ENCODE measurements at regions not wholly inside any gene's neighbourhood (a gene's known extent, or its start where the extent isn't known, plus 50 kb on each side); places are given as distances from the start of the nearest gene placed in this dataset.

DNA sequence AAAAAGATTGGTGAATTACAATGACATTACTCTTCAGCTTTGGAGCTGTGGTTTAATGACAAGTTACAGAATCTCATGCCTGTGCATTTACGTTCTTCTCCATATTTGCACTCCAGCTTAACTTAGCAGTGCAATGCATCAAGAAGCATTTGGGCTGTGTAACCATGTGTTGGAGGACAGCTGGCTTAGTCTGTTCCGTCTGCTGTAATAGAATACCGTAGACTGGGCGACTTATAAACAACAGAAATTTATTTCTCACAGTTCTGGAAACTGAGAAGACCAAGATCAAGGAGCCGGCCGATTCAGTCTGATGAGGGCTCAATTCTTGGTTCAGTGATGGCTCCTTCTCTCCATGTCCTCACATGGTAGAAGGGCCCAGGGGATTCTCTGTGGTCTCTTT lies 943.5 kb downstream of the BCL11B start:
- no peak for DNase-seq (ENCODE audit: low spot score in 2 of 2)
- no peaks in the 10 kb centered on the region for H3K4me1 ChIP-seq
- peaks cover 0 to 24% (median 0%) of the 10 kb centered on the region in 4 donors for H3K9me3 ChIP-seq
- H3K36me3 ChIP-seq, result no peaks in the 10 kb centered on the region
- TF ChIP-seq POLR2A (IDR thresholded peaks at IDR 0.05) (no peak), EP300 (IDR thresholded peaks at IDR 0.05) (no peak)
- TF ChIP-seq, protein P1, sequence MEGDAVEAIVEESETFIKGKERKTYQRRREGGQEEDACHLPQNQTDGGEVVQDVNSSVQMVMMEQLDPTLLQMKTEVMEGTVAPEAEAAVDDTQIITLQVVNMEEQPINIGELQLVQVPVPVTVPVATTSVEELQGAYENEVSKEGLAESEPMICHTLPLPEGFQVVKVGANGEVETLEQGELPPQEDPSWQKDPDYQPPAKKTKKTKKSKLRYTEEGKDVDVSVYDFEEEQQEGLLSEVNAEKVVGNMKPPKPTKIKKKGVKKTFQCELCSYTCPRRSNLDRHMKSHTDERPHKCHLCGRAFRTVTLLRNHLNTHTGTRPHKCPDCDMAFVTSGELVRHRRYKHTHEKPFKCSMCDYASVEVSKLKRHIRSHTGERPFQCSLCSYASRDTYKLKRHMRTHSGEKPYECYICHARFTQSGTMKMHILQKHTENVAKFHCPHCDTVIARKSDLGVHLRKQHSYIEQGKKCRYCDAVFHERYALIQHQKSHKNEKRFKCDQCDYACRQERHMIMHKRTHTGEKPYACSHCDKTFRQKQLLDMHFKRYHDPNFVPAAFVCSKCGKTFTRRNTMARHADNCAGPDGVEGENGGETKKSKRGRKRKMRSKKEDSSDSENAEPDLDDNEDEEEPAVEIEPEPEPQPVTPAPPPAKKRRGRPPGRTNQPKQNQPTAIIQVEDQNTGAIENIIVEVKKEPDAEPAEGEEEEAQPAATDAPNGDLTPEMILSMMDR (IDR thresholded peaks at IDR 0.05), result no peak
- WGBS, 2 donors, result 92% methylated on average over 6 of the region's 6 CpGs
- no peak overlapping the region for H3K4me3 ChIP-seq
- H3K27me3 ChIP-seq, result no peaks in the 10 kb centered on the region
- H3K27ac ChIP-seq, result no peak overlapping the region

DNA sequence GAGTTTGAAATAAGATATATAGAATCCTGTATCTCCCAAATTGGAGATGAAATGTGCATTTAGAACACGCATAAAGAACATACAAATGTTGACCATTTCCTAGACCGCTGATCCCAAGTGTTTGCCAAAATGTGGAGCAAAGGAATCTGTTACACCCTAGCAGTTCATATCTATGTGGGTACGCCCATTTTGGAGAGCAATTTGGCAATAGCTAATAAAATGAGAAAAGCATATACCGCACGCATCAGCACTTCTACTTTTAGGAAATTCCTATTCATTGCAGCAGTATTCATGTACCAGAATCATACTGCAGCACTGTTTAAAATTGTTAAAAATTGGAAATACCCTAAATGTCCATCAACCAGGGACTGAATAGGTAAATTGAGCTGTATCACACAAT lies 937.8 kb downstream of the BCL11B start:
- Histone ChIP-seq H3K4me1 (no peaks in the 10 kb centered on the region), H3K27me3 (no peaks in the 10 kb centered on the region), H3K36me3 (no peaks in the 10 kb centered on the region), H3K4me3 (no peak overlapping the region), H3K9me3 (peaks cover 0 to 19% (median 0%) of the 10 kb centered on the region in 4 donors), H3K27ac (no peak overlapping the region)
- TF ChIP-seq EP300 (IDR thresholded peaks at IDR 0.05) (no peak), POLR2A (IDR thresholded peaks at IDR 0.05) (no peak)
- TF ChIP-seq, protein P1 (IDR thresholded peaks at IDR 0.05), result no peak
- DNase-seq (ENCODE audit: low spot score in 2 of 2), result no peak
- 72 to 74% methylated on average over 5 of the region's 5 CpGs for WGBS, 2 donors

DNA sequence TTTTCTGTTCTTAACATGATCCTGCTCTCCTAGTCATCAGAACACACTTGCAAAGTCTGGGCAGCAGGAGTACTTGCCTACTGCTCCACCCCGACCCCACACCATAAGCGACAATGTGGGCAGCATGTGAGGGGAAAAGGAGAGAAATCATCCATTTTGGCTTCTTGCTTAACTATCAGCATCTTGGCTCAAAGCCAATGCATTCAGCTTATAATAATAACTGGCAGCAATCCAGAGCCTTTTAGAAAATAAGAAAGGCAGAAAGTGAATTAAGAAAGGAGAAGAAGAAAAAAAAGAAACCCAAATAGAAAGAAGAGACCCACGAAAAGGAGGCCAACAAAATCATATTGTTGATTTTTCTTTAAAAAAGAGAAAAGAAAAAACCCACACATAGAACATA lies 930.8 kb downstream of the BCL11B start:
- WGBS, 2 donors, result 25 to 32% methylated on average over 3 of the region's 3 CpGs

DNA sequence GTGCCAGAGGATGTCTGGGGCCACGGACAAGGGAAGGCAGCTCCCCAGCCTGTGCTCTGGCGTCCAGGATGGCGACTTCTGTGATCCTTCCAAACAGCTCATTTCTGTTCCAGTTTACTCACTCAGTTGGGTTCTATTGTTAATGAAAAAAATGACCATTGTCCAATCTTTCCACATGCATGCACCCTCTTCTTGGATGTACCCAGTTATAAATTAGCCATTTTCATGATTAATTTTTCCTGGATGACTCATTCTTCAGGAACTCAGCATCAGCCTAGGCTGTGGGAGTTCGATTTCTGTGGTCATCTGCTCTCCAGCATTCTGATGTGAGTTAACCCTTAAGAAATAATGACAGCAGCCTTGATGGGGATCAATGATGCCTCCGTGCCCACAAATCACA lies 926.8 kb downstream of the BCL11B start:
- no peak for DNase-seq (ENCODE audit: low spot score in 2 of 2)
- 35 to 43% methylated on average over 5 of the region's 5 CpGs for WGBS, 2 donors
- no peaks in the 10 kb centered on the region for H3K36me3 ChIP-seq
- H3K27ac ChIP-seq, result no peak overlapping the region
- no peak overlapping the region for H3K4me3 ChIP-seq
- no peaks in the 10 kb centered on the region for H3K4me1 ChIP-seq
- TF ChIP-seq EP300 (IDR thresholded peaks at IDR 0.05) (no peak), POLR2A (IDR thresholded peaks at IDR 0.05) (no peak)
- TF ChIP-seq, protein P1 (IDR thresholded peaks at IDR 0.05), result no peak
- no peaks in the 10 kb centered on the region for H3K27me3 ChIP-seq
- no peaks in the 10 kb centered on the region for H3K9me3 ChIP-seq

More for the DNA sequence above, 930.8 kb downstream of the BCL11B start:
- no peaks in the 10 kb centered on the region for H3K36me3 ChIP-seq
- DNase-seq (ENCODE audit: low spot score in 2 of 2), result no peak
- H3K27me3 ChIP-seq, result no peaks in the 10 kb centered on the region
- no peaks in the 10 kb centered on the region for H3K4me1 ChIP-seq
- H3K9me3 ChIP-seq, result no peaks in the 10 kb centered on the region
- no peak overlapping the region for H3K27ac ChIP-seq
- H3K4me3 ChIP-seq, result no peak overlapping the region
- TF ChIP-seq POLR2A (IDR thresholded peaks at IDR 0.05) (no peak), EP300 (IDR thresholded peaks at IDR 0.05) (no peak)
- TF ChIP-seq, protein P1 (IDR thresholded peaks at IDR 0.05), result no peak

DNA sequence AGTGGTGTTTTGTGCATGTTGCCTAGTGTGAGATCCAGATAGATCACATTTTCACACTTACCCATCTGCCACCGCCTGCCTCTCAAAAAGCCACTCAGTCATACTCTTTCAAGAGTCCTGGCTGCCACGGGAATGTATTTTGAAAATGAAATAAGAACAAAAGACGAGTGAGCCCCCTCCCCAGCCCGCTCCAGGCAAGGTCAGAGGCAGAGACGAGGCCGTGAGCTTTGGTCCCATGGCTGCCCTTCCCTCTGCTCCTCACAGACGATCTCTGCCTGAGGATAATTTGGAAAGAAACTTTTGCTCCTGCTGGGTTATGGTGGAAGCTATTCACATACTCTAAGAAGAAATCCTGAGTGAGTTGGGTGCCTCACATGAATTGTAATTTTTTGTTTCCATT lies 924.3 kb downstream of the BCL11B start:
- H3K27ac ChIP-seq, result no peak overlapping the region
- no peaks in the 10 kb centered on the region for H3K9me3 ChIP-seq
- H3K4me1 ChIP-seq, result no peaks in the 10 kb centered on the region
- no peak for TF ChIP-seq POLR2A (IDR thresholded peaks at IDR 0.05)
- TF ChIP-seq EP300 (IDR thresholded peaks at IDR 0.05), result no peak
- TF ChIP-seq, protein P1 (IDR thresholded peaks at IDR 0.05), result no peak
- no peak for DNase-seq (ENCODE audit: low spot score in 2 of 2)
- H3K36me3 ChIP-seq, result no peaks in the 10 kb centered on the region
- no peaks in the 10 kb centered on the region for H3K27me3 ChIP-seq
- no peak overlapping the region for H3K4me3 ChIP-seq
- 54 to 60% methylated on average over 7 of the region's 7 CpGs for WGBS, 2 donors
